ENCODE measurements at regions not wholly inside any gene's neighbourhood (a gene's known extent, or its start where the extent isn't known, plus 50 kb on each side); places are given as distances from the start of the nearest gene placed in this dataset.

DNA sequence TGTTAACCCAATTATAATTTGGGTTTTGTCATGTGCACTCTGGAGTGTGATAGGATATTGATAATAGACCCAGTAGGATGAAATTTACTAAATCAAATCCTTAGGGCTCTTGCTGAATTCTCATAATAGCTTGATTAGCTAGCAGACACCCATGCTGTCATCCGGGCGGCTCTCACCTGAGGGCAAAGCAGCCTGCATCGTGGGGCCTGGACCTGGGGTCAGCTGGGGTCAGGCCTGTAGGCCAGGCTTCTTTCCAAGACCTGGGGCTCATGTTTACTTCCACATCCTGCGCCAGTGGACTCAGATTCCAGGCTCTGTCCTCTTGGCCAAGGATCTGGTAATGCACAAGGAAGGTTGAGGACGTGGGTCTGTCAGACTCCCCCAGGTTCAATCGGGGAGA is 486.3 kb downstream of the NPHP4 start:
- intact Hi-C loops (cut with DNase I), result no loop called here
- Histone ChIP-seq H3K4me1 (ENCODE audit: control insufficient read depth in 2 of 3, insufficient read depth in 2 of 3, low read depth in 1 of 3, low read length in 3 of 3) (no peaks in the 10 kb centered on the region), H3K4me3 (ENCODE audit: low read length in 3 of 3) (no peak overlapping the region), H3K36me3 (ENCODE audit: control insufficient read depth in 2 of 3, insufficient read depth in 3 of 3, low read length in 3 of 3) (no peaks in the 10 kb centered on the region), H3K27me3 (ENCODE audit: control insufficient read depth, insufficient read depth, low read length) (no peaks in the 10 kb centered on the region), H3K9ac (ENCODE audit: low read length in 3 of 3) (no peak overlapping the region), H3K27ac (ENCODE audit: low read depth in 2 of 2, low read length in 2 of 2) (no peak overlapping the region), H3K9me3 (ENCODE audit: control insufficient read depth in 2 of 3, insufficient read depth in 1 of 3, low read length in 3 of 3) (no peaks in the 10 kb centered on the region)
- TF ChIP-seq, protein P1, sequence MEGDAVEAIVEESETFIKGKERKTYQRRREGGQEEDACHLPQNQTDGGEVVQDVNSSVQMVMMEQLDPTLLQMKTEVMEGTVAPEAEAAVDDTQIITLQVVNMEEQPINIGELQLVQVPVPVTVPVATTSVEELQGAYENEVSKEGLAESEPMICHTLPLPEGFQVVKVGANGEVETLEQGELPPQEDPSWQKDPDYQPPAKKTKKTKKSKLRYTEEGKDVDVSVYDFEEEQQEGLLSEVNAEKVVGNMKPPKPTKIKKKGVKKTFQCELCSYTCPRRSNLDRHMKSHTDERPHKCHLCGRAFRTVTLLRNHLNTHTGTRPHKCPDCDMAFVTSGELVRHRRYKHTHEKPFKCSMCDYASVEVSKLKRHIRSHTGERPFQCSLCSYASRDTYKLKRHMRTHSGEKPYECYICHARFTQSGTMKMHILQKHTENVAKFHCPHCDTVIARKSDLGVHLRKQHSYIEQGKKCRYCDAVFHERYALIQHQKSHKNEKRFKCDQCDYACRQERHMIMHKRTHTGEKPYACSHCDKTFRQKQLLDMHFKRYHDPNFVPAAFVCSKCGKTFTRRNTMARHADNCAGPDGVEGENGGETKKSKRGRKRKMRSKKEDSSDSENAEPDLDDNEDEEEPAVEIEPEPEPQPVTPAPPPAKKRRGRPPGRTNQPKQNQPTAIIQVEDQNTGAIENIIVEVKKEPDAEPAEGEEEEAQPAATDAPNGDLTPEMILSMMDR (IDR thresholded peaks at IDR 0.05; ENCODE audit: borderline replicate concordance, extremely low read depth, insufficient read depth), result no peak
- no peak for FAIRE-seq
- peak in 1 of 5 donors; percentile 51 for DNase-seq

DNA sequence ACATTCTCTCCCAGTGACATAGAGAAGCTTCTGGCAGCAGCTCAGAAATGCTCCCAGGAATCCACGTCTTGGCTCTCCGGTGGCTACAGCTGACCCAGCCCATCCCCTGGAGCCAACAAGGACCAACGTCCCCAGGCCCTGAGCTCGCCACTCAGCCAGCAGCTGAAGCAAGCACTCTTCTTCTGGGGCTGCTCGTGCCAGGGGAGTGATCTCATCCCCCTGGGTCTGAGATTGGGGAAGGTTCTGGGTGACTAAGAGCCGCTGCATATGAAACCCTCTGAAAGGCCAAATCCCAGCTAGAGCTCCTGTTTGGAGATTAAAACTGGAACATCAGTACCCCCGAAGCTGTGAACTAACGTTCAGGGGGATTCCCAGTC is 487.9 kb downstream of the NPHP4 start:
- FAIRE-seq (no peak), DNase-seq (peak in 1 of 5 donors; percentile 51)
- Histone ChIP-seq H3K36me3 (ENCODE audit: control insufficient read depth in 2 of 3, insufficient read depth in 3 of 3, low read length in 3 of 3) (no peaks in the 10 kb centered on the region), H3K27me3 (ENCODE audit: control insufficient read depth, insufficient read depth, low read length) (no peaks in the 10 kb centered on the region), H3K4me3 (ENCODE audit: low read length in 3 of 3) (no peak overlapping the region), H3K27ac (ENCODE audit: low read depth in 2 of 2, low read length in 2 of 2) (no peak overlapping the region), H3K4me1 (ENCODE audit: control insufficient read depth in 2 of 3, insufficient read depth in 2 of 3, low read depth in 1 of 3, low read length in 3 of 3) (no peaks in the 10 kb centered on the region), H3K9ac (ENCODE audit: low read length in 3 of 3) (no peak overlapping the region), H3K9me3 (ENCODE audit: control insufficient read depth in 2 of 3, insufficient read depth in 1 of 3, low read length in 3 of 3) (no peaks in the 10 kb centered on the region)
- intact Hi-C loops (cut with DNase I), result no loop called here
- TF ChIP-seq, protein P1 (IDR thresholded peaks at IDR 0.05; ENCODE audit: borderline replicate concordance, extremely low read depth, insufficient read depth), result no peak

DNA sequence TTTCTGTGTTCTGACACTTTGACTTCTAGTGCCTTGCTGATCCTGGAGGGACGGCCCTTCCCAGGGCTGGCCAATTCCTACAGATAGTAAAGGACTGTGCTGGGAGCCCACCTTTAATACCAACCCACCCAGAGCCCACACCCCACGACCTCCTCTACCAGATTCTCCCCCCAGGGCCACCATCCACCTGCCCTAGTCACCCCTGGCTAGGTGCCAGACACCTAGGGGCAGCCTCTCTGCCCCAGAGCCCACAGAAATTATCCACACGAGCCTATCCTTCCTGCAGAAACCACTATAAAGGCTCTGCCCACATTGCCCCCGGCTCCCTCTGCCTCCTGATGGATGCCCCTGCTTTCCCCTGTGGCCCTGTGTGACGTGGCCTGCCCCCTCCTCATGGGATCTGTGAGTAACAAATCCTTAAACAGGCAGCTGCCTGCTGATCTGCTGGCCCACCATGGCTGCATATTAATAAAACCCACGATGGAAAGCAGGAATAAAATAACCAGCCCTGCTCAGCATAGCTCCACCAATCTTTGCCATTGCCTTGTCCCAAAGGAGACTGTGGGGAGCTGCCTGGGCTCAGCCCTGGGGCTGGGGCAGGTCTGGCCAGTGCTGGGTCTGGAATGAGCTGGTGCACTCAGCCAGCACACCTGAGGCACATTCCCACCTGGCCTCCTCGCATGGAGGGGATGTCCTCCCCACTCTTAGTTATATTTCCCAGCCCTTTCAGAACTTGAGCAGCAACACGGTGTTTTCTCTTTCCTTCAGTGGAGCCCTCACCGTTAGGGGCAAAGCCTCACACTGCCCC is 488.5 kb downstream of the NPHP4 start:
- Histone ChIP-seq H3K4me1 (ENCODE audit: control insufficient read depth in 2 of 3, insufficient read depth in 2 of 3, low read depth in 1 of 3, low read length in 3 of 3) (no peaks in the 10 kb centered on the region), H3K36me3 (ENCODE audit: control insufficient read depth in 2 of 3, insufficient read depth in 3 of 3, low read length in 3 of 3) (no peaks in the 10 kb centered on the region), H3K9ac (ENCODE audit: low read length in 3 of 3) (no peak overlapping the region), H3K27me3 (ENCODE audit: control insufficient read depth, insufficient read depth, low read length) (no peaks in the 10 kb centered on the region), H3K4me3 (ENCODE audit: low read length in 3 of 3) (no peak overlapping the region), H3K9me3 (ENCODE audit: control insufficient read depth in 2 of 3, insufficient read depth in 1 of 3, low read length in 3 of 3) (no peaks in the 10 kb centered on the region), H3K27ac (ENCODE audit: low read depth in 2 of 2, low read length in 2 of 2) (no peak overlapping the region)
- FAIRE-seq (no peak), DNase-seq (peak in 1 of 5 donors; percentile 69)
- TF ChIP-seq, protein P1 (IDR thresholded peaks at IDR 0.05; ENCODE audit: borderline replicate concordance, extremely low read depth, insufficient read depth), result no peak
- intact Hi-C loops (cut with DNase I), result no loop called here
